ENCODE measurements at regions not wholly inside any gene's neighbourhood (a gene's known extent, or its start where the extent isn't known, plus 50 kb on each side); places are given as distances from the start of the nearest gene placed in this dataset.

- no peak for DNase-seq
- H3K4me1 ChIP-seq: no peaks in the 10 kb centered on the region
- H3K36me3 ChIP-seq: no peaks in the 10 kb centered on the region
- H3K27ac ChIP-seq: no peak overlapping the region
- intact Hi-C loops (cut with DNase I): no loop called here
- TF ChIP-seq CTCF (IDR thresholded peaks at IDR 0.05) (no peak), POLR2A (IDR thresholded peaks at IDR 0.05) (no peak)
- 51 to 55% methylated on average over 2 of the region's 2 CpGs for WGBS, 2 donors
- H3K4me3 ChIP-seq (replicated peaks in 1 of 3): no peak overlapping the region
- no peaks in the 10 kb centered on the region for H3K9me3 ChIP-seq
- no peaks in the 10 kb centered on the region for H3K27me3 ChIP-seq
Measured at GRCh38 chr10:83289373-83289772, 849.9 kb upstream of the GHITM start.

GRCh38 chr10:83289948-83290347 is 849.4 kb upstream of the GHITM start:
- Histone ChIP-seq H3K27ac (no peak overlapping the region), H3K27me3 (no peaks in the 10 kb centered on the region), H3K4me3 (replicated peaks in 1 of 3) (no peak overlapping the region), H3K36me3 (no peaks in the 10 kb centered on the region), H3K4me1 (no peaks in the 10 kb centered on the region), H3K9me3 (no peaks in the 10 kb centered on the region)
- WGBS, 2 donors: 96 to 100% methylated on average over 1 of the region's 1 CpG
- no peak for TF ChIP-seq POLR2A (IDR thresholded peaks at IDR 0.05)
- intact Hi-C loops (cut with DNase I): no loop called here
- no peak for DNase-seq

GRCh38 chr10:83301732-83302131 is 837.6 kb upstream of the GHITM start:
- TF ChIP-seq POLR2A (IDR thresholded peaks at IDR 0.05): no peak
- TF ChIP-seq CTCF (IDR thresholded peaks at IDR 0.05): no peak
- no peaks in the 10 kb centered on the region for H3K27me3 ChIP-seq
- H3K9me3 ChIP-seq: no peaks in the 10 kb centered on the region
- no peaks in the 10 kb centered on the region for H3K36me3 ChIP-seq
- 83 to 89% methylated on average over 2 of the region's 2 CpGs for WGBS, 2 donors
- H3K4me3 ChIP-seq (replicated peaks in 1 of 3): no peak overlapping the region
- H3K4me1 ChIP-seq: no peaks in the 10 kb centered on the region
- H3K27ac ChIP-seq: no peak overlapping the region
- intact Hi-C loops (cut with DNase I): no loop called here
- no peak for DNase-seq

GRCh38 chr10:83302623-83303022 is 836.7 kb upstream of the GHITM start:
- TF ChIP-seq POLR2A (IDR thresholded peaks at IDR 0.05) (no peak), CTCF (IDR thresholded peaks at IDR 0.05) (no peak)
- H3K9me3 ChIP-seq: no peaks in the 10 kb centered on the region
- H3K4me1 ChIP-seq: no peaks in the 10 kb centered on the region
- 92 to 98% methylated on average over 1 of the region's 1 CpG for WGBS, 2 donors
- no peak overlapping the region for H3K4me3 ChIP-seq (replicated peaks in 1 of 3)
- no peak for DNase-seq
- no peak overlapping the region for H3K27ac ChIP-seq
- intact Hi-C loops (cut with DNase I): no loop called here
- no peaks in the 10 kb centered on the region for H3K36me3 ChIP-seq
- no peaks in the 10 kb centered on the region for H3K27me3 ChIP-seq

- Histone ChIP-seq H3K4me3 (replicated peaks in 1 of 3) (no peak overlapping the region), H3K9me3 (no peaks in the 10 kb centered on the region), H3K27ac (no peak overlapping the region), H3K36me3 (no peaks in the 10 kb centered on the region), H3K4me1 (no peaks in the 10 kb centered on the region), H3K27me3 (no peaks in the 10 kb centered on the region)
- no peak for TF ChIP-seq POLR2A (IDR thresholded peaks at IDR 0.05)
- no peak for TF ChIP-seq CTCF (IDR thresholded peaks at IDR 0.05)
- intact Hi-C loops (cut with DNase I): no loop called here
- no peak for DNase-seq
Measured at GRCh38 chr10:83310688-83311087, 828.6 kb upstream of the GHITM start.

- Histone ChIP-seq H3K9me3 (no peaks in the 10 kb centered on the region), H3K27ac (no peak overlapping the region), H3K4me1 (no peaks in the 10 kb centered on the region), H3K27me3 (no peaks in the 10 kb centered on the region), H3K4me3 (replicated peaks in 1 of 3) (no peak overlapping the region), H3K36me3 (no peaks in the 10 kb centered on the region)
- TF ChIP-seq POLR2A (IDR thresholded peaks at IDR 0.05): no peak
- no peak for TF ChIP-seq CTCF (IDR thresholded peaks at IDR 0.05)
- WGBS, 2 donors: 90 to 100% methylated on average over 3 of the region's 3 CpGs
- intact Hi-C loops (cut with DNase I): no loop called here
- no peak for DNase-seq
Measured at GRCh38 chr10:83312570-83312969, 826.7 kb upstream of the GHITM start.

Data from thyroid gland (tissue), 4 donors.